ENCODE measurements at regions not wholly inside any gene's neighbourhood (a gene's known extent, or its start where the extent isn't known, plus 50 kb on each side); places are given as distances from the start of the nearest gene placed in this dataset.

GRCh38 chr9:106596984-106597383, 266.0 kb upstream of the ZNF462 start:
- H3K4me3 ChIP-seq (ENCODE audit: low read depth, low read length) = no peak overlapping the region
- TF ChIP-seq CTCF (IDR thresholded peaks at IDR 0.05; ENCODE audit: low read depth, low read length) = no peak

- TF ChIP-seq CTCF (IDR thresholded peaks at IDR 0.05; ENCODE audit: low read depth, low read length) = no peak
- no peak overlapping the region for H3K4me3 ChIP-seq (ENCODE audit: low read depth, low read length)
These were observed 261.9 kb upstream of the ZNF462 start for GRCh38 chr9:106600955-106601560.

GRCh38 chr9:106602344-106602743, 260.6 kb upstream of the ZNF462 start:
- no peak overlapping the region for H3K4me3 ChIP-seq (ENCODE audit: low read depth, low read length)
- no peak for TF ChIP-seq CTCF (IDR thresholded peaks at IDR 0.05; ENCODE audit: low read depth, low read length)

- no peak overlapping the region for H3K4me3 ChIP-seq (ENCODE audit: low read depth, low read length)
- no peak for TF ChIP-seq CTCF (IDR thresholded peaks at IDR 0.05; ENCODE audit: low read depth, low read length)
These were observed 249.7 kb upstream of the ZNF462 start for GRCh38 chr9:106613250-106613737.

GRCh38 chr9:106615118-106615889, 247.7 kb upstream of the ZNF462 start:
- no peak overlapping the region for H3K4me3 ChIP-seq (ENCODE audit: low read depth, low read length)
- TF ChIP-seq CTCF (IDR thresholded peaks at IDR 0.05; ENCODE audit: low read depth, low read length) = no peak

- TF ChIP-seq CTCF (IDR thresholded peaks at IDR 0.05; ENCODE audit: low read depth, low read length) = no peak
- no peak overlapping the region for H3K4me3 ChIP-seq (ENCODE audit: low read depth, low read length)
These were observed 246.9 kb upstream of the ZNF462 start for GRCh38 chr9:106616026-106616425.

GRCh38 chr9:106616851-106617345, 246.1 kb upstream of the ZNF462 start:
- no peak for TF ChIP-seq CTCF (IDR thresholded peaks at IDR 0.05; ENCODE audit: low read depth, low read length)
- H3K4me3 ChIP-seq (ENCODE audit: low read depth, low read length) = no peak overlapping the region

Measured in WI38 (cell line).